ENCODE measurements at regions not wholly inside any gene's neighbourhood (a gene's known extent, or its start where the extent isn't known, plus 50 kb on each side); places are given as distances from the start of the nearest gene placed in this dataset.

DNA sequence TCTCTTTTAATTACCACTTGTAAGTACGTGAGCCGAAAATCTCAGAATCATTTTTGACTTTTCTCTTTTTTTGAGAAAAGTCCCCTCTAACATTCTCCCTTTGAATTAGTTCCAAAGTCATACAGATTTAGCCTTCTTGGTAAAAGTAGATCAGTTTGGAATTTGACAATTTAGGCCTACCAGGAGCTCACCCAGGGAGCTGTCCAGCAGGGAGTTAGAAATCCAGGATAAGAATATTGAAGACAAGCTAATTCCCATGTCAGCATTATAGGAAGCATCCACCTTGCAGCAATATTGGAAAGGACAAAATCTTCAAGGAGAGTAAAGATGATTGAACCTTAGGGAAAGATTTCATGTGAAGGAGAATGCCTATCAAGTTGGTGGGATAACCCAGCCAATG is 352.2 kb upstream of the CPEB2 start:
- Histone ChIP-seq H3K4me2 (ENCODE audit: low read depth, low read length) (no peak overlapping the region), H3K4me3 (ENCODE audit: low read length) (no peak overlapping the region), H3K4me1 (ENCODE audit: low read length) (no peaks in the 10 kb centered on the region), H3K27ac (ENCODE audit: low read length) (no peak overlapping the region), H4K20me1 (ENCODE audit: insufficient read depth, low read length) (no peaks in the 10 kb centered on the region), H3K9me2 (replicated peaks; ENCODE audit: insufficient read depth, low read length) (no peaks in the 10 kb centered on the region), H3K79me2 (ENCODE audit: low read length) (no peaks in the 10 kb centered on the region), H3K9me3 (replicated peaks; ENCODE audit: insufficient read depth, low read length) (no peaks in the 10 kb centered on the region), H2AFZ (ENCODE audit: low read length) (no peak overlapping the region), H3K27me3 (replicated peaks; ENCODE audit: insufficient read depth, low read length) (no peaks in the 10 kb centered on the region), H3F3A (ENCODE audit: insufficient read depth, low read length) (no peaks in the 10 kb centered on the region), H3K36me3 (replicated peaks; ENCODE audit: insufficient read depth, low read length) (no peaks in the 10 kb centered on the region), H3K9ac (ENCODE audit: low read length) (no peak overlapping the region)
- TF ChIP-seq, protein P1, sequence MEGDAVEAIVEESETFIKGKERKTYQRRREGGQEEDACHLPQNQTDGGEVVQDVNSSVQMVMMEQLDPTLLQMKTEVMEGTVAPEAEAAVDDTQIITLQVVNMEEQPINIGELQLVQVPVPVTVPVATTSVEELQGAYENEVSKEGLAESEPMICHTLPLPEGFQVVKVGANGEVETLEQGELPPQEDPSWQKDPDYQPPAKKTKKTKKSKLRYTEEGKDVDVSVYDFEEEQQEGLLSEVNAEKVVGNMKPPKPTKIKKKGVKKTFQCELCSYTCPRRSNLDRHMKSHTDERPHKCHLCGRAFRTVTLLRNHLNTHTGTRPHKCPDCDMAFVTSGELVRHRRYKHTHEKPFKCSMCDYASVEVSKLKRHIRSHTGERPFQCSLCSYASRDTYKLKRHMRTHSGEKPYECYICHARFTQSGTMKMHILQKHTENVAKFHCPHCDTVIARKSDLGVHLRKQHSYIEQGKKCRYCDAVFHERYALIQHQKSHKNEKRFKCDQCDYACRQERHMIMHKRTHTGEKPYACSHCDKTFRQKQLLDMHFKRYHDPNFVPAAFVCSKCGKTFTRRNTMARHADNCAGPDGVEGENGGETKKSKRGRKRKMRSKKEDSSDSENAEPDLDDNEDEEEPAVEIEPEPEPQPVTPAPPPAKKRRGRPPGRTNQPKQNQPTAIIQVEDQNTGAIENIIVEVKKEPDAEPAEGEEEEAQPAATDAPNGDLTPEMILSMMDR (IDR thresholded peaks at IDR 0.05; ENCODE audit: low read length), result no peak
- no peak for TF ChIP-seq EZH2phosphoT487 (IDR thresholded peaks at IDR 0.05; ENCODE audit: low read length)
- no peak for TF ChIP-seq EZH2 (optimal IDR thresholded peaks at IDR 0.05; ENCODE audit: low read depth, low read length)
- DNase-seq, result no peak

DNA sequence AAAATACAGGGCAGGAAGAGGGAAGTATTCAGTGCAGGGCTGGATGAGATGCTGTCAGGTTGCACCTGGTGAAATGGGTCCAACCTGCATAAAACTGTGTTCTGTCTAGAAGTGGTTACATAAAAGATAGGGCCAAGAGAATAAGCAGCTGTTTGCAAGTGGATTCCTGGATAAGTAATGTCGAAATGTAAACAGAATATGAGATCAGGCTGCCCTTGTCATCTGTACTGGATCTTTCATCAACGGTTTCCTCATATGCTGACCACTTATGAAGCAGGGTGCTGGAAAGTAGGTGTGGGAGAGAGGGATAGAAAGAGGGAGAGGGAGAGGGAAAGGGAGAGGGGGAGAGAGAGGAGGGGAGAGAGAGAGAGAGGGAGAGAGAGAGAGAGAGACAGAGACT is 349.8 kb upstream of the CPEB2 start:
- no peaks in the 10 kb centered on the region for H3K4me1 ChIP-seq (ENCODE audit: low read length)

DNA sequence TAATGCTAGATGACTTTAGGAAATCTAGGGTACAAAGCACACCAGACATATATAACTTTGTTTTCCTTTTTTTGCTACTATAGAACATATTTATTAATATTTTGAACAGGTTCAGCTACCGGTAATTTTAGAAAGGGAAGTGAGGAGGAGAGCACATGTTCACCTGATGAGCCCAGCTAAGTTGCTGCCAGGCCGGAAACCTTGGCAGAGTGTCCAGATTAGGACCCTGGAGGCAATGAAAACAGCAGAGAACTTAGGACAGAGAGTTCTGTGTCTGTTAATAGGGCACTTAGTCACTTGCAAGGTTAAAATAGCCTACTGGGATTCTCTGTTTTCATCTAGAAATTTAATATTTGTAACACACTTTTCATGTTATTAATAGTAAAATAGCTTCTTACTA is 348.9 kb upstream of the CPEB2 start:
- no peaks in the 10 kb centered on the region for H3K4me1 ChIP-seq (ENCODE audit: low read length)
- no peak overlapping the region for H3K4me3 ChIP-seq (ENCODE audit: low read length)
- H3K27me3 ChIP-seq (replicated peaks; ENCODE audit: insufficient read depth, low read length), result no peaks in the 10 kb centered on the region
- H3K27ac ChIP-seq (ENCODE audit: low read length), result no peak overlapping the region
- no peak for TF ChIP-seq EZH2 (optimal IDR thresholded peaks at IDR 0.05; ENCODE audit: low read depth, low read length)
- TF ChIP-seq, protein P1 (IDR thresholded peaks at IDR 0.05; ENCODE audit: low read length), result no peak
- TF ChIP-seq EZH2phosphoT487 (IDR thresholded peaks at IDR 0.05; ENCODE audit: low read length), result no peak
- no peaks in the 10 kb centered on the region for H3K79me2 ChIP-seq (ENCODE audit: low read length)
- DNase-seq, result no peak
- H4K20me1 ChIP-seq (ENCODE audit: insufficient read depth, low read length), result no peaks in the 10 kb centered on the region
- no peaks in the 10 kb centered on the region for H3K9me2 ChIP-seq (replicated peaks; ENCODE audit: insufficient read depth, low read length)
- H3K9me3 ChIP-seq (replicated peaks; ENCODE audit: insufficient read depth, low read length), result no peaks in the 10 kb centered on the region
- no peaks in the 10 kb centered on the region for H3F3A ChIP-seq (ENCODE audit: insufficient read depth, low read length)
- no peaks in the 10 kb centered on the region for H3K36me3 ChIP-seq (replicated peaks; ENCODE audit: insufficient read depth, low read length)
- H3K9ac ChIP-seq (ENCODE audit: low read length), result no peak overlapping the region
- no peak overlapping the region for H2AFZ ChIP-seq (ENCODE audit: low read length)
- H3K4me2 ChIP-seq (ENCODE audit: low read depth, low read length), result no peak overlapping the region

More for the DNA sequence above, 349.8 kb upstream of the CPEB2 start:
- H4K20me1 ChIP-seq (ENCODE audit: insufficient read depth, low read length), result no peaks in the 10 kb centered on the region
- TF ChIP-seq EZH2 (optimal IDR thresholded peaks at IDR 0.05; ENCODE audit: low read depth, low read length) (no peak), EZH2phosphoT487 (IDR thresholded peaks at IDR 0.05; ENCODE audit: low read length) (no peak)
- TF ChIP-seq, protein P1 (IDR thresholded peaks at IDR 0.05; ENCODE audit: low read length), result no peak
- no peak overlapping the region for H3K9ac ChIP-seq (ENCODE audit: low read length)
- H3K4me3 ChIP-seq (ENCODE audit: low read length), result no peak overlapping the region
- no peak for DNase-seq
- H3K27ac ChIP-seq (ENCODE audit: low read length), result no peak overlapping the region
- no peaks in the 10 kb centered on the region for H3K9me2 ChIP-seq (replicated peaks; ENCODE audit: insufficient read depth, low read length)
- no peak overlapping the region for H3K4me2 ChIP-seq (ENCODE audit: low read depth, low read length)
- no peaks in the 10 kb centered on the region for H3K36me3 ChIP-seq (replicated peaks; ENCODE audit: insufficient read depth, low read length)
- no peaks in the 10 kb centered on the region for H3K27me3 ChIP-seq (replicated peaks; ENCODE audit: insufficient read depth, low read length)
- no peaks in the 10 kb centered on the region for H3K79me2 ChIP-seq (ENCODE audit: low read length)
- H2AFZ ChIP-seq (ENCODE audit: low read length), result no peak overlapping the region
- H3K9me3 ChIP-seq (replicated peaks; ENCODE audit: insufficient read depth, low read length), result no peaks in the 10 kb centered on the region
- no peaks in the 10 kb centered on the region for H3F3A ChIP-seq (ENCODE audit: insufficient read depth, low read length)

Measured in MM.1S (cell line).